C4-2B (cell line): ENCODE measurements at regions not wholly inside any gene's neighbourhood (a gene's known extent, or its start where the extent isn't known, plus 50 kb on each side); places are given as distances from the start of the nearest gene placed in this dataset.

Experiments used
- H3K27ac ChIP-seq: fragments of 450-650 bp; 2 replicates; pipeline ENCODE4 v1.5.1; 2017
- CTCF ChIP-seq: fragments of 450-650 bp; conservative IDR thresholded peaks from 2 replicates; pipeline ENCODE4 v1.5.1; 2017; ENCODE audit warnings: mild to moderate bottlenecking
- ZFX ChIP-seq: fragments of 450-650 bp; IDR thresholded peaks from 2 replicates; pipeline ENCODE4 v1.6.1; 2017

GRCh38 chr4:11869191-11869870 is 440.6 kb upstream of the HS3ST1 start:
- H3K27ac ChIP-seq, result no peak overlapping the region
- no peak for TF ChIP-seq ZFX

- TF ChIP-seq CTCF, result no peak
- TF ChIP-seq ZFX, result no peak
- H3K27ac ChIP-seq, result no peak overlapping the region
Measured at GRCh38 chr4:11866391-11866790, 437.7 kb upstream of the HS3ST1 start.

GRCh38 chr4:11860996-11861395 is 432.3 kb upstream of the HS3ST1 start:
- no peak for TF ChIP-seq CTCF
- TF ChIP-seq ZFX, result no peak
- no peak overlapping the region for H3K27ac ChIP-seq

- H3K27ac ChIP-seq, result no peak overlapping the region
- TF ChIP-seq CTCF (no peak), ZFX (no peak)
Measured at GRCh38 chr4:11857881-11858280, 429.2 kb upstream of the HS3ST1 start.

GRCh38 chr4:11847167-11847566 is 418.5 kb upstream of the HS3ST1 start:
- no peak overlapping the region for H3K27ac ChIP-seq
- TF ChIP-seq ZFX (no peak), CTCF (no peak)

- TF ChIP-seq ZFX (no peak), CTCF (no peak)
- H3K27ac ChIP-seq, result no peak overlapping the region
Measured at GRCh38 chr4:11843927-11844326, 415.2 kb upstream of the HS3ST1 start.

GRCh38 chr4:11843340-11843739 is 414.6 kb upstream of the HS3ST1 start:
- TF ChIP-seq CTCF, result no peak
- TF ChIP-seq ZFX, result no peak
- no peak overlapping the region for H3K27ac ChIP-seq

GRCh38 chr4:11842620-11843263 is 414.0 kb upstream of the HS3ST1 start:
- H3K27ac ChIP-seq, result no peak overlapping the region
- TF ChIP-seq CTCF (no peak), ZFX (no peak)
